H9 (cell line): ENCODE measurements at regions not wholly inside any gene's neighbourhood (a gene's known extent, or its start where the extent isn't known, plus 50 kb on each side); places are given as distances from the start of the nearest gene placed in this dataset.

Source experiments
- DNase-seq: peaks from one replicate; pipeline ENCODE4 v3.0.0-alpha.2; 2017
- H2AFZ ChIP-seq: one replicate; pipeline ENCODE4 v1.6.1; 2013; ENCODE audit warnings: mild to moderate bottlenecking, low read length, control low read depth, moderate library complexity
- H2AK5ac ChIP-seq: 2 replicates; pipeline ENCODE4 v1.6.1; 2013; ENCODE audit warnings: low read length, control low read depth, mixed read lengths; ENCODE audit not compliant: insufficient read length
- H2BK120ac ChIP-seq: one replicate; pipeline ENCODE4 v1.6.1; 2013; ENCODE audit warnings: low read depth, mild to moderate bottlenecking, low read length, control low read depth, inconsistent platforms; ENCODE audit not compliant: poor library complexity, severe bottlenecking
- H2BK12ac ChIP-seq: 2 replicates; pipeline ENCODE4 v1.6.1; 2013; ENCODE audit warnings: low read length, control low read depth, mixed read lengths, low read depth; ENCODE audit not compliant: insufficient read length
- H2BK15ac ChIP-seq: 2 replicates; pipeline ENCODE4 v1.6.1; 2013; ENCODE audit warnings: low read depth, low read length, control low read depth
- H2BK20ac ChIP-seq: one replicate; pipeline ENCODE4 v1.6.1; 2013; ENCODE audit warnings: low read depth, mild to moderate bottlenecking, low read length, control low read depth, inconsistent platforms; ENCODE audit not compliant: poor library complexity, severe bottlenecking
- H2BK5ac ChIP-seq: 2 replicates; pipeline ENCODE4 v1.6.1; 2013; ENCODE audit warnings: low read length, control low read depth, mixed read lengths; ENCODE audit not compliant: insufficient read length
- H3K14ac ChIP-seq: 2 replicates; pipeline ENCODE4 v1.6.1; 2013; ENCODE audit warnings: low read length, control low read depth; ENCODE audit not compliant: insufficient read depth
- H3K18ac ChIP-seq: 2 replicates; pipeline ENCODE4 v1.6.1; 2013; ENCODE audit warnings: low read depth, mild to moderate bottlenecking, mixed read lengths, low read length, control low read depth; ENCODE audit not compliant: insufficient read length
- H3K23ac ChIP-seq: 2 replicates; pipeline ENCODE4 v1.6.1; 2013; ENCODE audit warnings: low read length, control low read depth, mixed read lengths, low read depth; ENCODE audit not compliant: insufficient read length
- H3K23me2 ChIP-seq: 2 replicates; pipeline ENCODE4 v1.6.1; 2013; ENCODE audit warnings: low read depth, mild to moderate bottlenecking, mixed read lengths, low read length, control low read depth; ENCODE audit not compliant: insufficient read length, poor library complexity, severe bottlenecking
- H3K27ac ChIP-seq: 2 replicates; pipeline ENCODE4 v1.5.1; 2013; ENCODE audit warnings: low read length, control low read depth, mixed read lengths, low read depth; ENCODE audit not compliant: insufficient read length
- H3K27me3 ChIP-seq: 2 replicates; pipeline ENCODE4 v1.6.1; 2013; ENCODE audit warnings: low read length, control low read depth, inconsistent platforms; ENCODE audit not compliant: insufficient read depth
- H3K4ac ChIP-seq: 2 replicates; pipeline ENCODE4 v1.6.1; 2013; ENCODE audit warnings: low read depth, mild to moderate bottlenecking, control low read depth, inconsistent platforms, low read length, moderate library complexity
- H3K4me1 ChIP-seq: 2 replicates; pipeline ENCODE4 v1.6.1; 2013; ENCODE audit warnings: low read length, control low read depth, inconsistent platforms; ENCODE audit not compliant: insufficient read depth
- H3K4me2 ChIP-seq: 2 replicates; pipeline ENCODE4 v1.6.1; 2013; ENCODE audit warnings: low read length, control low read depth, mixed read lengths; ENCODE audit not compliant: insufficient read length, insufficient read depth
- H3K56ac ChIP-seq: 2 replicates; pipeline ENCODE4 v1.6.1; 2013; ENCODE audit warnings: low read depth, mild to moderate bottlenecking, mixed read lengths, low read length, control low read depth; ENCODE audit not compliant: insufficient read length
- H3K79me1 ChIP-seq: 2 replicates; pipeline ENCODE4 v1.6.1; 2013; ENCODE audit warnings: low read depth, mild to moderate bottlenecking, moderate library complexity, low read length, control low read depth, inconsistent platforms; ENCODE audit not compliant: insufficient read depth, poor library complexity, severe bottlenecking
- H3K79me2 ChIP-seq: 2 replicates; pipeline ENCODE4 v1.6.1; 2013; ENCODE audit warnings: low read length, control low read depth, inconsistent platforms; ENCODE audit not compliant: insufficient read depth
- H3K9ac ChIP-seq: 2 replicates; pipeline ENCODE4 v1.6.1; 2013; ENCODE audit warnings: low read length, control low read depth, mixed read lengths; ENCODE audit not compliant: insufficient read length; ENCODE audit errors: extremely low read depth
- H3K9me3 ChIP-seq: one replicate; pipeline ENCODE4 v1.6.1; 2013; ENCODE audit warnings: low read depth, low read length, inconsistent platforms; ENCODE audit not compliant: control insufficient read depth
- H3T11ph ChIP-seq: one replicate; pipeline ENCODE4 v1.6.1; 2013; ENCODE audit warnings: mild to moderate bottlenecking, low read length, control low read depth, inconsistent platforms
- H4K20me1 ChIP-seq: one replicate; pipeline ENCODE4 v1.6.1; 2013; ENCODE audit not compliant: control insufficient read depth, insufficient read length, insufficient read depth
- H4K5ac ChIP-seq: 2 replicates; pipeline ENCODE4 v1.6.1; 2013; ENCODE audit warnings: low read depth, mild to moderate bottlenecking, mixed read lengths, low read length, control low read depth; ENCODE audit not compliant: insufficient read length
- H4K8ac ChIP-seq: replicated peaks from 2 replicates; pipeline ENCODE4 v1.6.1; 2013; ENCODE audit warnings: low read length, control low read depth, mixed read lengths, low read depth; ENCODE audit not compliant: insufficient read length
- H4K91ac ChIP-seq: 2 replicates; pipeline ENCODE4 v1.6.1; 2013; ENCODE audit warnings: low read depth, mild to moderate bottlenecking, moderate library complexity, mixed read lengths, low read length, control low read depth; ENCODE audit not compliant: insufficient read length
- H3K27ac Mint-ChIP-seq, 3 experiments: 2 replicates in 2 of 3; 3 replicates in 1 of 3; pipeline ENCODE4 v1.8.0; 2020 to 2021; ENCODE audit warnings: mixed read lengths in 3 of 3, mild to moderate bottlenecking in 1 of 3, moderate library complexity in 1 of 3
- H3K27me3 Mint-ChIP-seq: 2 replicates; pipeline ENCODE4 v1.8.0; 2021; ENCODE audit warnings: low read depth, mild to moderate bottlenecking, moderate library complexity, mixed read lengths
- H3K36me3 Mint-ChIP-seq, 3 experiments: 2 replicates in 2 of 3; 3 replicates in 1 of 3; pipeline ENCODE4 v1.8.0; 2020 to 2021; ENCODE audit warnings: low read depth in 3 of 3, mixed read lengths in 3 of 3; ENCODE audit not compliant: insufficient read depth in 1 of 3
- H3K4me1 Mint-ChIP-seq, 2 experiments: 2 replicates each; pipeline ENCODE4 v1.8.0; 2020; ENCODE audit warnings: mixed read lengths in 2 of 2
- H3K4me3 Mint-ChIP-seq, 2 experiments: 2 replicates in 1 of 2; 3 replicates in 1 of 2; pipeline ENCODE4 v1.8.0; 2020 to 2021; ENCODE audit warnings: mild to moderate bottlenecking in 2 of 2, mixed read lengths in 2 of 2, moderate library complexity in 1 of 2
- H3K9me3 Mint-ChIP-seq, 2 experiments: 2 replicates in 1 of 2; 3 replicates in 1 of 2; pipeline ENCODE4 v1.8.0; 2020; ENCODE audit warnings: mild to moderate bottlenecking in 2 of 2, mixed read lengths in 2 of 2, moderate library complexity in 1 of 2
- CTCF ChIP-seq: fragments of 200-600 bp; sonication (generic); conservative IDR thresholded peaks from 3 replicates; pipeline ENCODE4 v1.8.0; 2021; ENCODE audit warnings: antibody characterized with exemption, mild to moderate bottlenecking
- WGBS: extraction: QIAGEN DNeasy Blood & Tissue Kit; methylation state at CpG from one replicate; pipeline ENCODE4 v1.1.7; 2013; ENCODE audit warnings: missing lambda C conversion rate, low lambda C conversion rate, mixed read lengths; ENCODE audit not compliant: insufficient read length; ENCODE audit errors: extremely low coverage; 5-methylcytosine and 5-hydroxymethylcytosine counted together

GRCh38 chr12:106000382-106001104, 138.2 kb downstream of the NUAK1 start:
- no peak overlapping the region for H2BK15ac ChIP-seq
- no peak overlapping the region for H2BK12ac ChIP-seq
- no peaks in the 10 kb centered on the region for H3K9me3 ChIP-seq
- no CpG with 5 or more reads among the region's 3 CpGs for whole genome bisulfite sequencing
- H4K91ac ChIP-seq, result no peak overlapping the region
- H2AFZ ChIP-seq, result no peak overlapping the region
- no peak overlapping the region for H3K56ac ChIP-seq
- no peaks in the 10 kb centered on the region for H4K20me1 ChIP-seq
- H2AK5ac ChIP-seq, result no peak overlapping the region
- H3K9me3 Mint-ChIP-seq, result peaks cover 0 to 7% of the 10 kb centered on the region in 2 experiments; a peak in 4 of 5 replicates
- H3K79me2 ChIP-seq, result no peaks in the 10 kb centered on the region
- H2BK120ac ChIP-seq, result no peak overlapping the region
- H3K18ac ChIP-seq, result no peak overlapping the region
- no peaks in the 10 kb centered on the region for H3K79me1 ChIP-seq
- no peak overlapping the region for H3T11ph ChIP-seq
- no peak overlapping the region for H3K4ac ChIP-seq
- no peak overlapping the region for H3K27ac Mint-ChIP-seq
- no peaks in the 10 kb centered on the region for H3K4me1 ChIP-seq
- H3K9ac ChIP-seq, result no peak overlapping the region
- no peak overlapping the region; a peak in 1 of 5 replicates for H3K4me3 Mint-ChIP-seq
- H3K36me3 Mint-ChIP-seq, result peaks cover 2 to 13% (median 4%) of the 10 kb centered on the region in 3 experiments; a peak in 4 of 7 replicates
- no peak overlapping the region for H4K8ac ChIP-seq
- no peak overlapping the region for H2BK5ac ChIP-seq
- H2BK20ac ChIP-seq, result no peak overlapping the region
- TF ChIP-seq CTCF, result no peak
- H3K14ac ChIP-seq, result no peak overlapping the region
- no peaks in the 10 kb centered on the region for H3K27me3 ChIP-seq
- DNase-seq, result no peak
- no peak overlapping the region for H4K5ac ChIP-seq
- H3K4me2 ChIP-seq, result no peak overlapping the region
- H3K4me1 Mint-ChIP-seq, result peaks cover 12 to 17% of the 10 kb centered on the region in 2 experiments
- H3K27me3 Mint-ChIP-seq, result no peaks in the 10 kb centered on the region; the same call in 1 of the 2 replicates
- no peaks in the 10 kb centered on the region for H3K23me2 ChIP-seq
- no peak overlapping the region for H3K23ac ChIP-seq
- H3K27ac ChIP-seq, result no peak overlapping the region
